ENCODE measurements at regions not wholly inside any gene's neighbourhood (a gene's known extent, or its start where the extent isn't known, plus 50 kb on each side); places are given as distances from the start of the nearest gene placed in this dataset.

DNA sequence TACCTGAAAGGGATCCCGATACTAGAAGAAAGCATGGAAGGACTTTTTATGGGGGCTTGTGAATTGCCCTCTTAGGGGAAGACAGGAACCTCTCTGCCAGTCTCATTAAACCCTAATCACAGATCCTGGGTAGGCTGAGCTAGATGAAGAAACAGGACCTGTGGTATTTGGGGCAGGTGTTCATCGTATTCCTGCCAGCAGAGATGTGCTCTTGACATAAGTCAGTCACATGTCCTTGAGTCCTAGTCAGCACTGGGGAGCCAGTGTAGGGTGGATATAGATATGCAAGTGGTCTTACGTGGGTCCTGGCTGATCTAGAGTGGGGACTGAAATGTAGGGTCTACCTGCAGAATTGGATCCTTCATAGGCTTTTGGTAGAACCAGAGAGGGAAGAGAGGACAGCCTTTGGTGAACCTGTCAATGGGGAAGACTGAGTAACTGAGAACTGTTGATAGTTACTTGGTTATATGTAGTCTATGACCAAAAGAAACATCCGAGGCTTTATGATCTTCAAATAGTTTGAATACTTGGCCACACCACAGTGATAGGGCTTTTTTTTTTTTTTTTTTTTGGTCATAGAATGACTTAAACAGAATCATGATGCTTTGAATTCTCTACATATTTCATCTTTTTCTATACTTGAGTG lies 63.5 kb upstream of the WDR1 start:
- DNase-seq (ENCODE audit: low spot score) (no peak), ATAC-seq (ENCODE audit: low FRiP score) (no peak)
- TF ChIP-seq, protein P1, sequence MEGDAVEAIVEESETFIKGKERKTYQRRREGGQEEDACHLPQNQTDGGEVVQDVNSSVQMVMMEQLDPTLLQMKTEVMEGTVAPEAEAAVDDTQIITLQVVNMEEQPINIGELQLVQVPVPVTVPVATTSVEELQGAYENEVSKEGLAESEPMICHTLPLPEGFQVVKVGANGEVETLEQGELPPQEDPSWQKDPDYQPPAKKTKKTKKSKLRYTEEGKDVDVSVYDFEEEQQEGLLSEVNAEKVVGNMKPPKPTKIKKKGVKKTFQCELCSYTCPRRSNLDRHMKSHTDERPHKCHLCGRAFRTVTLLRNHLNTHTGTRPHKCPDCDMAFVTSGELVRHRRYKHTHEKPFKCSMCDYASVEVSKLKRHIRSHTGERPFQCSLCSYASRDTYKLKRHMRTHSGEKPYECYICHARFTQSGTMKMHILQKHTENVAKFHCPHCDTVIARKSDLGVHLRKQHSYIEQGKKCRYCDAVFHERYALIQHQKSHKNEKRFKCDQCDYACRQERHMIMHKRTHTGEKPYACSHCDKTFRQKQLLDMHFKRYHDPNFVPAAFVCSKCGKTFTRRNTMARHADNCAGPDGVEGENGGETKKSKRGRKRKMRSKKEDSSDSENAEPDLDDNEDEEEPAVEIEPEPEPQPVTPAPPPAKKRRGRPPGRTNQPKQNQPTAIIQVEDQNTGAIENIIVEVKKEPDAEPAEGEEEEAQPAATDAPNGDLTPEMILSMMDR (IDR thresholded peaks at IDR 0.05), result no peak

DNA sequence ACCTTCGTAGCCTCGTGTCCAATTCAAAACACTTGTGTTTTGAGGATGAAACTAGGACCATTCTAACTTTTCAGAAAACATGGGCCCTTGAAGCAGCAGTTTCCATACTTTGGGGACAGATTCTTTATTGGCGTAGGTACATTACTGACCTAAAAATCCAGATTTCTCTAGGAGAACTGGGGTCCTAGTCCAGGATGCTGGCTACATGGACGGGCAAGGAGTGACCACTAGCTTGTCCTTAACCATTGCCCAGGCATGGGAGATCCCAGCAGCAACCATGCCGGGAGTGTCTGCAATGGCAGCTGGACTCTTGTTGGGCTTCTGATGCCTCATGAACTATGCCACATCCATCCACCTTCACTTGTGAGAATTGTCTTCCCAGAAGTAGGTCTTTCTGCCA lies 62.2 kb upstream of the WDR1 start:
- DNase-seq (ENCODE audit: low spot score), result no peak
- ATAC-seq (ENCODE audit: low FRiP score), result no peak
- TF ChIP-seq, protein P1 (IDR thresholded peaks at IDR 0.05), result no peak

DNA sequence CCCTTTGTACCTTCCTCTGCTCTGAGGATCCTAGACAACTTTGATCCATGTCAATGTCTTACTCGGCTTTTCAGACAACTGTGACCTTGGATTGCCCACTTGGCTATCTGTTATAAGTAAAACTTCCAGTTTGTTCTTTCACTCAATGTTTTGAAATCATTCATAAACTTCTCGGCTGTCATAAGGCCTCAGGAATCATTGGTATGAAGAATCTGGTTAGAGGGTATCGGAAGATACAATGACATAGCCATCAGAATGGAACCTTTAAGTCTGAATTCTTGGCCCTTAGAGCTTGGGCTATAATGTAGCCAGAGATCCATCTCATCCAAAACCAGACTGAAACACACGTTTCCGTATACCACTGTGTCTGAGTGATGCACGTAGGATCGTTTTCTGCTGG lies 59.0 kb upstream of the WDR1 start:
- no peak for DNase-seq (ENCODE audit: low spot score)
- ATAC-seq (ENCODE audit: low FRiP score), result no peak
- TF ChIP-seq, protein P1 (IDR thresholded peaks at IDR 0.05), result no peak

DNA sequence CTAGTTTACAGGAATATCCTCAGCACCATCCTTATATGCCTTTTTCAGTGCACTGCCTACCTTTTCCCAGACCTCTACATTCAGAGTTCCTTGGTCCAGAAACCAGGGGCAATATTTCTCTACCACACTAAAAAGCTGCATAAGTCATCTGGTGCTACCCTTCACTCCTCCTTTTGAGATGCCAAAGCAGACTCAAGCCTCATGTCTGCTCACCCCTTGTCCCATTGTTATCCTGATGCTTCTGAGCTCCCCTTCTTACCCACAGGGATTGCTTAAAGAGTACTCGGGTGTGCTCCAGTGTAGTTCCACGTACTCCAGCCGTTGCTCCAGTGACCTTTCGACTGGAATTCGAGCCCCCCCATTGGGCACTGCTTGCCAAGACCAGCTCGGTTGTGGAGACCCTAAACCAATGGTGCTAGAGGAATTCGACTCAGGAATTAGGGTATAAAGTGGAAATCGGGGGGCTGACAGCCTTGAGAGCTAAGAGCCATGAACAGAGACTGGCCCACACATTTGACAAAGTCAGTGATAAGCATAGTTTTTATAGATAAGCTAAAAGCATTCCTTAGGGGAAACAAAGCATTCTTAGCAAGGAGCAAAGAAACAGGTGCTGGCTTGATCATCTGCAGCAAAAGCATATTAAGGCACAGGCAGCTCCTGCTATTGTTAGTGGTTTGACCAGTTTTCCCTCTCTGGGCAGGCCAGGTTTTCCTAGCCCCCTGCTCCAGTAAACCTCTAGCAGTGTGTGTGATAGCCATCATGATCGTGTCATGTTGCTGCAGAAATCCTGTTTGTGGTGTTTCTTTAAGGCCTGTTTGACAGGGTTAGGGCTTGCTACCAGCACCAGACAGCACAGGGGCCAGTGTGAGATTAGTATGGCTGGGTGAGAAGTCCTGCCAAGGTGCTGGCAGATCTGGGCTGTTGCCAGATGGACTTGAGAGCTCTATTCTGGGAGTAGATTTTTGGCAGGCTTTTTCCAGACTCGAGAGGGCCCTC lies 57.5 kb upstream of the WDR1 start:
- TF ChIP-seq, protein P1 (IDR thresholded peaks at IDR 0.05), result no peak
- ATAC-seq (ENCODE audit: low FRiP score) (no peak), DNase-seq (ENCODE audit: low spot score) (no peak)

DNA sequence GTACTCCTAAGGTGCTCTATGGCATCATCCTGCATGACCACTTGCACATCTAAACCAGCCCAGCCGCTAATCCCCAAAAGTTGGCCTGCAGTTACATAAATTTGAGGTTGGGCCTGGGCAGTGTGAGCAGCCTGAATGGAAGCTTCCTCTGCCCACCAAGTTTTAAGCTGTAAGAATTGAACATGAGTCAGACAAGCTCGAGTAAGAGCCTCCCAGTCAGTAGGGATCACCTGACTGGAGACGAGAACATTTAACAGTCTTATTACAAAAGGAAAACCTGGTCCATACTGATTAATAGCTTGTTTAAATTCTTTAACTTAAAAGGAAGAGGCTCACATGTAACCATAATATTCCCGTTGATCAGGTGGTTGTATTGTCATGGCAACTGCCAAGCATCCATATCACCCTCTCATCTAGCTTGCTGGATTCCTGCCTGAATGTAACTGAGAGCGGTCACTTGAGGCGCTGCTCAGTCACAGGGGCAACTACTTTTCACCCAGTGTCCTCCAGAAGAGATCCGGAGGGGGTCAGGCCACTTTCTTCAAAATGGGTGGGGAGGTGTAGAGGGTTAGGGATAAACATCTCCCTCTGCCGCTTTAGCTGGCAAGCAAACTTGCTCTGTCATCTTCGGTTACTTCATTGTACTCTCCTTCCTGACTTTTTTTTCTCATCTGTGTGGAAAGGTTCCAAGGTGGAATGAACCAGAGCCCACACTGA lies 56.6 kb upstream of the WDR1 start:
- DNase-seq (ENCODE audit: low spot score) (no peak), ATAC-seq (ENCODE audit: low FRiP score) (peak; percentile 90)
- TF ChIP-seq, protein P1 (IDR thresholded peaks at IDR 0.05), result no peak

DNA sequence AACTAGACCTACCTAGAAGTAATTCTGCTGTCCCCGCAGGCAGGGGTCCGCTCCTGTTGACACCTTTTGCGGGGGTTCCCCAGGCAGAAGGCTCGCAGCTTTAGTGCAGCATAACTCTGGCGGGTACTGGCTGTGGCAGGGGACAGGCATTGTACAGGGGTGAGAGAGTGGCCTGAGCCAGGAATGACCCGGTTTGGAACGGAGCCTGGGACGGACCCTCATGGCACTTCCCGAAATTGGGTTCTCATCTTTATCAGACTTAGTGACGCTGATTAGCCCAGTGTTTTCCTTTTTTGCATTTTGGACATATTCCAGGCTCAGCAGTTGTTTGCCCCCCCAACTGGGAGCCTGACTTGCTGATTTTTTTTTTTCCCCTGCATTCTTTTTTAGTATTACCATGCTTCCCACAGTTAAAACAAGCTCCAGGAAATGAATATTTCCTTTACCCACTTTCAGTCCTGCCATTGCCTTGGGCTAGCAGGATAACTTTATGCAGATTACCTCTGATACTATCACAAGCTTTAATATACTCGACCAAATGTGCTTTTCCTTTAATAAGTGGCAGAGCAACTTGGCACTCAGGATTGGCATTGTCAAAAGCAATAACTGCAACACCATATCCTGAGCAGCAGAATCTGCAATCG lies 55.8 kb upstream of the WDR1 start:
- ATAC-seq (ENCODE audit: low FRiP score) (no peak), DNase-seq (ENCODE audit: low spot score) (no peak)
- TF ChIP-seq, protein P1 (IDR thresholded peaks at IDR 0.05), result no peak

All from omental fat pad (tissue), 3 donors.